Activated CD8-positive, alpha-beta memory T cell treated with anti-CD3 and anti-CD28 coated beads, Interleukin-2, amount 50 U/mL, for 1 hour (primary cell): ENCODE measurements at regions not wholly inside any gene's neighbourhood (a gene's known extent, or its start where the extent isn't known, plus 50 kb on each side); places are given as distances from the start of the nearest gene placed in this dataset.

ENCODE experiments used
- DNase-seq: peaks from one replicate; pipeline ENCODE4 v3.0.0-alpha.2; 2020; ENCODE audit errors: extremely low read depth

DNA sequence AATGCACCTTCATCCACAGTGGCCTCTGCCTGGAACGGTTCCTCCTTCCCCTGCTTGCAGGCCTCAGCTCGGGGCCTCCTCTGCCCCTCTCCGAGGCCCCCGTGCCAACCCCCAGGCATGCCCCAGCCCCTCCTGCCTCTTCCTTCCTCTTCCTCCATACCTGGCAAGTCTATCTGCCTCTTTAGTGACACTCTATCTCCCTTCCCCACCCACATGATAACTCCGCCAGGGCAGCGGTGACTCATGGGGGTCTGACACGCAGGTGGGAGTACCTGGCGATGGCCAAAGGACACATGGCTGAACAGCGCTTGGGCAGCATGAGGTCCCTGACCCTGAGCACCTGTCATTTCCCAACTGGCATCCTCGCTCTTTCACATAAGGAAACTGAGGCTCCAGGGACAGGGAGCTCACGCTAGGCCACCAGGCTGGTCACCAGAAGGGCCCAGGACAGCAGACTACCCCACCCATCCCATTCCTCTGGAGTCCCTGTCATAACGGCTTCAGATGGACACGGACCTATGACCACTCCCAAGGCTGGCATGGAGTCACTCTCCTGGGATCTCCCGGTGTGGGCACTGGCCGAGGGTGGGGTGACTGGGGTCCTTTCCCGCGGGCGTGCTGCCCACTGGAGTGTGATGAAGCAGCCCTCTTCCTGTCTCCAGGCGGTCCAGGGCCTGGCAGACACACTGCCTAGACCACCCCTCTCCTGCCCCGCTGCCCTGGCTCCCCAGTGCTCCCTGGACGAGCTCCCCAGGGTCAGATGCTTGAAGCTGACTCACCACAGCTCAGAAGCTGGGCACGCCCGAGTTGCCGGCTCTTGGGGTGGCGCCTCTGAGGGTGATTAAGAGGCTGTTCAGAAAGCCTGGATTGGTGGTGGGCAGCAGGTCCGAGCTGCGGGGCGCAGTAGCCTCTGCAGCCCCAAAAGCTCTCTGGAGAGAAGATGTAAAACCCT is 100.6 kb downstream of the ENGASE start:
- no peak for DNase-seq

DNA sequence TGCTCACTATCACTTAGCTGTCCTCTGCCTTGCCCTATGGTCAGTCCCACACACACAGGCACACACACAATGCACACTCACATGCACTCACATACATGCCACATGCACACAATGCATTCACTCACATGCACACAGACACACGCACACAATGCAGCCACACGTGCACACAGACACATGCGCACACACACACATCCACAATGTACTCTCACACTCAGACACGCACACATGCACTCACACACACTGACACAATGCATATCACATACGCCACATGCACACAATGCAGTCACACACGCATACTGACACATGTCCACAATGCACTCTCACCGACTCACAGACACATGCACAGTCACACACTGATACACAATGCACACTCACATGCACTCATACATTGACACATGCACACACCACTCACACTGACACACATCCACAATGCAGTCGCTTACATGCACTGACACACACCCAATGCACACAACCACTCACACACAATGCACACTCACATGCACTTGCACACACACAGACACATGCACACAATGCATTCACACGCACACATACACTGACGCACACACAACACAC is 99.7 kb downstream of the ENGASE start:
- no peak for DNase-seq

DNA sequence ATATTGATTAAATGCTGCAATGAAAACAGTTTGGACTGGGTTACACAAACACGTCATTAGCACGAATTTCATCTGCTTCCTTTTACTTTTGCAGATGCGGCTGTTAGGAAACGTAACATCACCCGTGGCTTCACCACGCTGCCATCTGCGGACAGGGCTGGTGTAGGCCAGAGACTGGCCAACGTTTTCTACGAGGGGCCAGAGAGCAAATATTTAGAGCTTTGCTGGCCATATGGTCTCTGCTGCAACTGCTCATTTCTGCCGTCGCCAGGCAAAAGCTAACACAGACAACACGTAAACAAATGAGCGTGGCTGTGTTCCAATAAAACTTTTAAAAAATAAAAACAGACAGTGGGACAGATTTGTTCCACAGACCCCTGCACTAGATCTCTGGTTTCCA is 96.6 kb downstream of the ENGASE start:
- DNase-seq = no peak

DNA sequence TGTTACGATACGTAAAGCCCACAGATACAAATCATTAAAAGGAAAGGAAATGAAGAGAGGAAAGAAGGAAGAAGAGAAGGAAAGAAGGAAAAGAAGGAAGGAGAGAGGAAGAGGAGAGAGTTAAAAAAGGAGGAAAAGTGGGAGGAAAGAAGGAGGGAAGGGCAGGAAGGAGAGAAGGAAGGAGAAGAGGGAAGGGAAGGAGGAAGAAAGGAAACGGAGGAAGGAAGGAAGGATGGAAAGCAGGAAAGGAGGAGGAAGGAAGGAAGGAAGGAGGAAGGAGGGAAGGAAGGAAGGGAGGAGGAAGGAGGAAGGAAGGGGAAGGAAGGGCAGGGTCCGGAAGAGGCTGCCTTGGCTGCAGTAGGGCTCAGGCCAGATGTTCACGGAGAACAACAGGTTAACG is 95.2 kb downstream of the ENGASE start:
- no peak for DNase-seq

DNA sequence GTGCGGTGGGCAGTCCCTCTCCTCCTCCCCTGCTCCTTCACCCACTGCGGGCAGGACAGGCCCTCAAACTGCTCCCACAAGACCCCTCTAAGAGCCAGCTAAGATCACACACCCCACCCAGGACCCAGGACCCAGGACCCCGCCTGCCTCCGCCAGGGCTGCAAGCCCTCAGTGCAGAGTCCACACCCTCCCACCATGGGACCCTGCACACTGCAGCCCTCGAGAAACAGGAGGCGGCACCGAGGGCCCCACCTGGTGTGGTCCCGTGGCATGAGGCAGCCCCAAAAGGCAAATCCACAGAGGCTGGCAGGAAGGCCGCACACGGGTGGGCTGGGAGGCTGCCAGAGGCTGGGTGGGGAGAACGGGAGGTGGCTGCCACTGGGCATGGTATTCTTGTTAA is 94.7 kb downstream of the ENGASE start:
- no peak for DNase-seq

DNA sequence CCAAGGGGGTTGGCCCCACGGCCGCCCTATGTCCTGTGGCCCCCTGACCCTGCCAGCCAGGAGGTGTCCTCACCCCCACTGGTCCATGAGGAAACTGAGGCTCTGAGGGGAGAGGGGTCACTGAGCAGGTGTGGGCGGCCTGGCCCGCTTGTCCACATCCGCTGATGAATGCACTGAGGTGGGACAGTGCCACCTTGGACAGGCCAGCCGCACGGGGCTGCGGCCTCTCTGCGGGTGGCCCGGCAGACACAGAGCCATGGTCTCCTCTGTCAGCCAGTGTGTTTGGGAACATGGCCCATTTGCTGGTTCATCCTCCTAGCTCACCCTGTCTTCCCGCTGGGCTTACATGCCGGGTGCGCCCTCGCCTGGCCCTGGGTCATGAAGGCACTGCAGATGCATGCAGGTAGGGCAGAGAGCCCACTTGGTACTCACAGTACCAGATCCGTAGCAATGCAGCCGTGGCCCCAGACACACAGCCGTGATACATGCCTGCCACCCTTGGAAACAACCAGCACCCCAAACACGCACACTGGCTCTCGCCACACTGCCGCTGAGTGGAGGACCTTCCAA is 93.9 kb downstream of the ENGASE start:
- DNase-seq = no peak

DNA sequence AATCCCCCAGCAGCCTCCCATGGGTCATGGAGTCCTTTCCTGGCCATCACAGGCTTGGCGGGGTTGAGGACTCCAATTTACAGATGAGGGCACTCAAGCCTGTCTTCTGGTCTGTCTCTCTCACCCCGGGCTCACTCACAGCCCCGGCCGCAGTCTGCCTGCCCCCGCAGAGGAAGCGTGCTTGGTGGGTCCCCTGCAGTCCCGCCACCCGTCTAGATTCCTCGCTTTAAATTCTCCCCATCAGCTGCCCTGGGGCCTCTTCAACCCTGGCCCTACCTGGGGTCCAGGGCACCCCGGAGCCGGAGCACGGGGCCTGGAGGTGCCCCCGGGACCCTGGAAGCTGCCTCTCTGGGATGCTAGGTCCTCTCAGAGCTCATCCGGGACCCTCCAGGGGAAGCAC is 92.9 kb downstream of the ENGASE start:
- no peak for DNase-seq

DNA sequence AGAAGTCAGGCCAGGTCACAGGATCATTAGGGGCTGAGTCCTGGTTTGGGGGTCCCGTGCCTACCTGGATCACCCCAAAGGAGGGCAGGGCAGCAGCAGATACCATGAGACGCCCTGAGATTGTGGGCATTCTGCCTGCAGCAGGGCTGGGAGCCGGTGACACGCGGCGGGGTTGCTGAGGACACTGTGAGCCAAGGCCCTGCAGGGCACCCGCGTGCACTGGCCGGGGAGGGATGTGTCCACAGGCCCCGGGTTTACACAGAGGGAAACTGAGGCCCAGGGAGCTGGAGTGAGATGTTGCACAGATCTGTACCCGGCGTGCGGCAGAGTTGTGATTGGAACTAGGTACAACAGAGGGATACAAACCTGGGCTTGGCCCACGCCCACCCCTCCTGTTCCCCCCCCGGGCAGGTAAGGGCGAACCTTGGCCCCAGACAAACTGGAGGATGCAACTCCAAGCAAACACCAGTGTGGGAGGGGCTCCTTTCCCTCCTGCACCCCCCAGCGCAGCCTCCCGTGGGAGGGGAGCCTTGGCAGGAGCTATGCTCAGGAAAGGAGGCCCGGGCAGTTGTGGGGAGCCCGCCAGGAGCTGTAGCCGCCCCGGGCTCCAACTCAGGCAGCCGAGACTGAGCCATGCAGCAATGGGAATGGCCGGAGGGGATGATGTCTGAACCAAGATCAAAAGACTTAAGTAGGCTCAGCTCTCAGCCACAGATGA is 91.3 kb downstream of the ENGASE start:
- no peak for DNase-seq

DNA sequence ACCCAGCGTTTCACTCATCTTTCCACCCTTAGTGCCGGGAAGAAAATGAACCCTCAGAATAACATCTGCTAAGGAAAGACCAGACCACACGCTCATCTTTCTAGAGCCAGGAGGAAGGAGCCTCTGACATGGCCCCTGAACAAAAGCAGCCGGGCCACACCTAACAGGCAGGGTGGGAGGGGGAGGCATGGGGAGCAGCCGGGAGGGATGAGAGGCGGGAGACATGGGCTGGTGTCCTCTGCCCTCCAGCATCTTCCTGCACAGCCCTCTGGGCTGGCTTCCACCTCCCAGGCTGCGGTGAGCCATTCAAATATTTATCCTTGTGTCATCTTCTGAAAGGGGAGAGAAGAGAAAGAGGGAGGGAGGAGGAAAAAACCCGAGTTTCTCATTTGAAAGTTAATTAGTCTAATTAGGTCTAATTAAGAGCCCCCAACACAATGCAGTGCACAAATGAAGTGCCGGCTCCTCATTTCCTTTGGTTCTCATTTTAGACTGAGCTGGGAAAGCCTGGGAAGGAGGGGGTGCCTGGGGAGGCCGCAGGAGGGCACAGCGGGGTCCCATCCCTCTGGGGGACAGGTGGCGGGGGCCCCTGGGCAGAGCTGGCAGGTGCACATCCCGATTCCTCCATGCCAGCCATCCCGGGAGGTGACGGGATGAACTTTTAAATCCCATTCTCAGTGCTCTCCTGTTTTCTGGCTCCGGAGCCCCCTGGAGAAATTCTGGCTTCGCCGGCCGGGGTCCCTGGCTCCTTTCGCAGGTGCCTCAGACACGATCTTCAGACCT is 90.5 kb downstream of the ENGASE start:
- no peak for DNase-seq

DNA sequence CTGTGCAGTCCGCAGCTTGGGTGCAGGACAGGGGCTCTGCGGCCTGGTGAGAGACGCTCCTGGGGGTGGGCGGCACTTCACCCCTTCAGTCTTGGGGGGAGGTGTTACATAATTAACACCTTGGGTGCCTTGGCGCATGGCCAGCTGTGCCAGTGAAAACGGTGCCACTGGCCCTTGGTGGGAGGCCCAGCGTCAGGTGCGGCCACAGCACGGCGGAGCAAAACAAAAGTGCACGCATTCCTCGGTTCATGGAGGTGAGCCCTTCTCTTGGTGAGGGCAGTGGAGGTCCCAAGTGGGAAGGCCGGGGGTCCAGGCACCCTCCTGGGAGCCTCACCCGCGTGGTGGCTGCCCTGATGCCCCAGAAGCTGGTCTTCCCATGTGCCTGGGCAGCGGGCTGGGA is 89.8 kb downstream of the ENGASE start:
- DNase-seq = no peak

DNA sequence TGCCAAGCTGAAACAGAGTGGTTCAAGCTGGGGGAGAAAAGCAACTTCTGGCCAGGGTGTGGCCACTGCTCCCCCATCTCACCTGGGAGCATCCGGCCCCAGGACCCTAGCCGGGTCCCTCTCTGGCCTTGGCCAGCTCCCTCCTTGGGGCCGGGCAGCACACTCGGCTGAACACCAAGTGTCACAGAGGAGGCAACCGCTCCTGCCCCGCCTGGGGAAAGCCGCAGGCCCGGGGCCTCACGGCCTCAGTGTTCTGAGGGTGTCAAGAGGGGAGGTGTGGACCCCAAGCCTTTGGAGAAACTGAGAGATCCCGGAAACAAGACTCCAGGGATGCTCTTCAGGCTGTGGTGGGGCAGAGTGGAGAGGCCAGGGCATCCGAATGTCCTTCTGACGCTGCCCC is 88.4 kb downstream of the ENGASE start:
- DNase-seq = no peak

DNA sequence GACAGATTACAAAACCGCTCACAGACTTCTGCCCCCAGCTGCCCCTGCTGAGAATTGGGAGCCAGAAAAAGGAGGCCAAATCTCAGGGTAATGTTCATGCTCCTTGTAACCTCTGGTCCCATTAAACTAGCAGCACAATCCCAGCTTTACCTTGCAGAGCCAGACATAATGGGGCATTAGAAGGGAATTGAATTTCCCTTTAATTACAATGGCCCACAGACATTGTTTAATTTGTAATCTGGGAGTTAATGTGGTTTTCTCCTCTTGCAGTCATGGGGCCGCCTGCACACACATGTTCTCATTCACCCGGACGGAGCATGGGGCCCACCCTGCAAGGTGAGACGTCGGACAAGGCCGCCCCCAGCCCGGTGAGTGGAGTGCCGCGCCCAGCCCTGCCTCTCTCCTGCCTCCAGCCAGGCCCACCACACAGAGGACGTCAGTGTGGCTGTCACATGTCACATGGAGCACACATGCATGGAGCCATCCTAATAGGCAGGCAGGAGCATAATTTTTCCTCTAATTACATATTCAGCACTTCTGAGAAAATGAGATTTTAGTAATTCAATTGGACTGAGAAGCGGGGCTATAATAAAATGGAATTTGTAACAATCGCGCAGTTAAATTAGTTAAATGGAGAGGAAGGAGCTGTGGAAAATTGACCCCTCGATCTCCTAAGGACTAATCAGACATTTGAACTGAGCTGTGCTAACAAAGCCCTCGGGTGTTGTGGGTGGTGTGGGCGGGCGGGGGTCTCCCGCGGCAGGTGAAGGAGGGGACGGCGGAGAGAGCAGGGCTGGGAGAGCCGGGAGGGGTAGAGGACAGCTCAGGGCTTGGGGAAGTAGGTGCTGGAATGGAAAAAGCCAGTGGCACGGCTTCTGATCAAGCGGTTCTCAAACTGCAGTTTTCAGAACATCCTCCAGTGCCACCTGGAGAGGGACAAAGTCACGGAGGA is 87.7 kb downstream of the ENGASE start:
- no peak for DNase-seq

DNA sequence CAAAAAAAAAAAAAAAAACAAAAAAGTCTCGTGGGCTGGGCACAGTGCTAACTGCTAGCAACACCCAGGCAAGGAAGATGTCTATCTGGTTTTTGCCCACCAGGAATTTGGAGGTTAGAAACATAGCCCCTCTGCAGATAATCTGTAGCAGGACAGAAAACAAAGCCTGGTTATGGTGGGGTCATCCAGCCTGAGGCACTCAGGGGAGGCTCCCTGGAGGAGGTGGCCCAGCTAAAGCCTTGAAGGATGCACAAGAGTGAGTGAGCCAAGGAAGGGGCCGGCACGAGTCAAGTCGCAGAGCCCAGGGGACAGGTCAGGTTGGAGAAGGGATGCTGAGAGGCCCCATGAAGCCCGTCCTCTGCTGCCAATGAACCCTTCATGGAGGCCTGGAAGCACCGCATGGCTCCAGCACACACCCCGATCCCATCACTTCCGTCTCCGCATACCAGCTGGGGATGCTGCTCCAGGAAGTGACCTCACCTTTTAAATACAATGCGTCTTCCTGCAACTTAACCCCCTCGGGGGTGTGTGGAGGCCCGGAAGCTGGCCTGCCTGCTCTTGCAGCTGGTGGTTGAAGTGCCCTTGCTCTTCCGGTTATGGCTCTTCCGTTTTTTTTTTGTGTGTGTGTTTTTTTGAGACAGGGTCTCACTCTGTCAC is 86.5 kb downstream of the ENGASE start:
- DNase-seq = no peak

DNA sequence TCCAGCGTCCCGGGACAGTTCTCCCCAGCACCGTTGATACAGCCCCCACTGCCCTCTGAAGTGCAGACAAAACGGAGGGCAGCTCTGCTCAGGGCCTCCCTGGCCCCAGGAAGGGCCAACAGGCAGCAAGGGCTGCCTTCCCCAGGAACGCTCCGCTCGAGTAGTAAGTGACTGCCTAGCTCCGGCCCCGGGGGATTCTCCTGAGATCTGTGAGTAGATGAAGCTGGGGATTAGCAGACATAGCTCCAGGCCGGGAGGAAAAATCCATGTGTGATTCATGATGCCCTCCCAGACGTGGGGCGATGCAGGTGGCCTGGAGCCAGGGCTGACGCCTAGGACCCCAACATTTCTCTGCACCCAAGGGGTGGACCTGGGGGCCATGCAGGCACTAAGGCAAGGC is 85.3 kb downstream of the ENGASE start:
- DNase-seq = no peak

DNA sequence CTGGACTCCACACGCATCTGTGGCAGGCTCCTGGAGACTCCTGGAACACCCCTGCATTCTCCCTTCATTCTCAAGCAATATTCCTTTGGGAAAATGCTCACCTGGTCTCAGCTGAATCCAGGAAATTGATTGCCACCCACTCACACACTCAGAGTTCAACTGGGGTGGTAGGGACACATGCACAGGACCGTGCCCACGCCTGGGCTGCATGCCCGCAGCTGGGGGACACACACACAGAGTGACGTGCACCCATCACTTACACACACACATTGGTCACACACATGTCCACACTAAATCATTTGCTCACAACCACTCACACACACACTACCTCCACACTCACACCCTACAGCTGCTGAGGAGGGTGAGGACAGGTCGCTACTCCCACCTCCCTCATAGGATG is 84.8 kb downstream of the ENGASE start:
- DNase-seq = no peak

DNA sequence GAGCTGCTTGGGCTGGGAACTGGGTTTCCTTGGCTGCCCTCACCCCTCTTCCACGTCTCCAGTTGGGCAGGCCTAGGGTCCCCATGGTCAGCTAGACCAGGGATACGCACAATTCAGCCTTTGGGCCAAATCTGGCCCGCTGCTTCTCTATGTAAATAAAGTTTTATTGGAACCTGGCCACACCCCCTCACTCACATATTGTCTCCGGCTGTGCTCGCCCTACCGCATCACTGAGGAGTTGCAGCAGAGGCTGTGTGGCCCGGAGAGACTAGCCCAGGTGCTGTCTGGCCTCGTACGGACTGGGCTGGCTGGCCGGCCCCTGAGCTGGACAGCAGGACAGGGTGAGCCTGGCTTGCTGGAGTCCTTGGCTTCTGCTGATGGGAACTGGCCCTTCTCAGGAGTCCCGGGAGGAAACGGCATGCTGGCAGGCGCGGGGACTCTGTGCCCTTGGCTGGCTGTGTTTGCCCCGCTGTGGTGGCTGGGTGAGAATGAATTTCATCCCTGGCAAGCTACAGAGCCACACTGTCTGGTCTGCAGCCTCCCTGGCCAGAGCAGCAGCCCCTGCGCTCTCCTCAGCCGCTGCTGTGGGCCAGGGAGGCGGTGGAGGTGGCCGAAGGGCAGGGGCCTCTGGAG is 82.0 kb downstream of the ENGASE start:
- DNase-seq = no peak

DNA sequence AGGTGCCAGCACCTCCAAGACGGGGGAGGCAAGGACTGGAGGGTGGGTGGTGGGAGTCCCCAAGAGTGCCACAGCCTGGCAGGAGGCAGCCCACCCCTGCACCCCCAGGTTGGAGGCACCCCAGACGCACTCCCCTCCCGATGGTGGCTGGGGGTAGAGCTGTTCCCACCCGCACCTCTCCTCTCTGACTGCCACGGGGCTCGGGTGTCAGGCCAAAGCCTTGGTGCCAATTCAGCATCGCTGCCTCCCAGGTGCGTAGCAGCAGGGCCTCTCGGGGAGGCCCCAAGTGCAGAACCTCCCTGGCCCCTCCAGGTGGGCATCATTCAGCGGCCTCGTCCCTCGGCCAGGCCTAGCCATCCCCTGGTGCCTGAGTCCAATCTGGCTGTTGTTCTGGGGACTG is 81.1 kb downstream of the ENGASE start:
- no peak for DNase-seq

DNA sequence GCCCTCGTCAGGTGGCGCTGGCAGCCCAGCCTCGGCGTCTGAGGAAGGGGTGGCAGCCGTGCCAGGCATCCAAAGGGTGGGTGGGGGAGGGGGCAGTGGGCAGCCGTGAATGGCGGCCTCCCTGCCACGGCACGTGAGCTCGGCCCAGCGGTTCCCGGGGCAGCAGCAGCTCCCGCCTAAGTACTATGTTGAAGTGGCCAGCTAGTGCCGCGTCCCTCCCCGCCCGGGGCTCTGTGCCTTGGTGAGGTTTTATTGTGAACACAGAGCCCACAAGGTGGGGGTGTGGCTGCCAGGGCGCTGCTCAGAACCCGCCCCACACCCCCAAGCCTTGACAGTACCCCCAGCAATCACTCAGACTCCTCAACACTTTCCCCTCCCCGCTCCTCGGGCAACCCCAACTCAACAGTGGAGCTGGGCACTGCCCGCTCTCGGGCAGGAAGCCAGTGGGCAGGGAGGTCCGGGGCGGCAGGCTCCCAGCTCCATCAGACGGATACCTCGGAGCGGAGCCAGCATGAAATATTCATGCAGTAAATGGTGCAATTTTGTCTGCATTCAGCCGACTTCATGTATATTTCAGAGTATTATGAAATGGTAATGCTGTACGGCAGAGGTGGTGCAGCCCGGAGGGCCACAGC is 80.4 kb downstream of the ENGASE start:
- no peak for DNase-seq

DNA sequence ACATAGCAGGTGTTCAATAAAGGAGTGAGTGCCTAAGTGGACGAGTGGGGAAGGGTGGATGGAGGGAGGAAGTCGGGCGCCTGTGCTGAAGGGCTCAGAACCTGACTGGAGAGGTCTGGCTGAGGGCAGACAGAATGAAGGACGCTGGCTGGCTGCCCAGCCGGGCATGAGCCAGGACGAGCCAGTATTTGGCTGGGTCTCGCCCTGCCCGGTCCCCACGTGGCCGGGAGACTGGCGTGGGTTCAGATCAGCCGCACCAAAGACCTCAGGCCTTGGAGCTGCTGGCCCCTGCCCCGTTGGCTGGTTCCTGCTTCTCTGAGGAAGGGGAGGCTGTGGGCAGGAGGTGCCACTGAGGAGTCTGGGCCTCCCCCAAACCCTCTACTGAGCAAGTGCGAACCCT is 79.8 kb downstream of the ENGASE start:
- DNase-seq = no peak
